Stomach smooth muscle (tissue), 2 donors: ENCODE measurements at regions not wholly inside any gene's neighbourhood (a gene's known extent, or its start where the extent isn't known, plus 50 kb on each side); places are given as distances from the start of the nearest gene placed in this dataset.

Experiments used
- H3K27ac ChIP-seq: one replicate; pipeline ENCODE4 v1.7.0; 2013; ENCODE audit warnings: mild to moderate bottlenecking, low read length, inconsistent platforms
- H3K27me3 ChIP-seq, 2 donors: one replicate each; pipeline ENCODE4 v1.7.0; 2013; ENCODE audit warnings: low read length in 2 of 2; ENCODE audit not compliant: insufficient read depth in 2 of 2, control insufficient read depth in 1 of 2
- H3K36me3 ChIP-seq, 2 donors: one replicate each; pipeline ENCODE4 v1.7.0; 2013; ENCODE audit warnings: low read length in 2 of 2; ENCODE audit not compliant: control insufficient read depth in 2 of 2, insufficient read depth in 2 of 2
- H3K4me1 ChIP-seq: one replicate; pipeline ENCODE4 v1.7.0; 2013; ENCODE audit warnings: low read length; ENCODE audit not compliant: control insufficient read depth, insufficient read depth
- H3K4me3 ChIP-seq, 2 donors: one replicate each; pipeline ENCODE4 v1.7.0; 2013; ENCODE audit warnings: low read length in 2 of 2
- H3K9ac ChIP-seq, 2 donors: one replicate each; pipeline ENCODE4 v1.7.0; 2013; ENCODE audit warnings: low read length in 2 of 2, mild to moderate bottlenecking in 1 of 2
- H3K9me3 ChIP-seq, 2 donors: one replicate each; pipeline ENCODE4 v1.7.0; 2013; ENCODE audit warnings: low read length in 2 of 2; ENCODE audit not compliant: control insufficient read depth in 2 of 2
- donor health status: healthy.
- donor health status: Pancreatic carcinoma.

GRCh38 chr15:27623149-27623548 is 476.0 kb downstream of the OCA2 start:
- Histone ChIP-seq H3K36me3 (no peaks in the 10 kb centered on the region), H3K4me1 (no peaks in the 10 kb centered on the region), H3K9ac (no peak overlapping the region), H3K27me3 (no peaks in the 10 kb centered on the region), H3K9me3 (peaks cover 0 to 5% of the 10 kb centered on the region in 2 donors), H3K27ac (no peak overlapping the region), H3K4me3 (no peak overlapping the region)

- Histone ChIP-seq H3K4me3 (no peak overlapping the region), H3K9me3 (peaks cover 0 to 5% of the 10 kb centered on the region in 2 donors), H3K27ac (no peak overlapping the region), H3K4me1 (no peaks in the 10 kb centered on the region), H3K36me3 (no peaks in the 10 kb centered on the region), H3K9ac (no peak overlapping the region), H3K27me3 (no peaks in the 10 kb centered on the region)
Measured at GRCh38 chr15:27622371-27622770, 476.7 kb downstream of the OCA2 start.

GRCh38 chr15:27619204-27619603 is 479.9 kb downstream of the OCA2 start:
- Histone ChIP-seq H3K4me1 (no peaks in the 10 kb centered on the region), H3K9me3 (no peaks in the 10 kb centered on the region)

GRCh38 chr15:27617013-27617412 is 482.1 kb downstream of the OCA2 start:
- no peak overlapping the region for H3K4me3 ChIP-seq
- H3K4me1 ChIP-seq = no peaks in the 10 kb centered on the region
- H3K27me3 ChIP-seq = no peaks in the 10 kb centered on the region
- H3K27ac ChIP-seq = no peak overlapping the region
- no peak overlapping the region for H3K9ac ChIP-seq
- no peaks in the 10 kb centered on the region for H3K36me3 ChIP-seq
- H3K9me3 ChIP-seq = no peaks in the 10 kb centered on the region

More at GRCh38 chr15:27619204-27619603, 479.9 kb downstream of the OCA2 start:
- Histone ChIP-seq H3K36me3 (no peaks in the 10 kb centered on the region), H3K4me3 (no peak overlapping the region), H3K9ac (no peak overlapping the region), H3K27me3 (no peaks in the 10 kb centered on the region), H3K27ac (no peak overlapping the region)

GRCh38 chr15:27608248-27608647 is 490.9 kb downstream of the OCA2 start:
- Histone ChIP-seq H3K27ac (no peak overlapping the region), H3K9me3 (peaks cover 0 to 2% of the 10 kb centered on the region in 2 donors), H3K27me3 (no peaks in the 10 kb centered on the region), H3K9ac (no peak overlapping the region), H3K36me3 (no peaks in the 10 kb centered on the region), H3K4me1 (no peaks in the 10 kb centered on the region), H3K4me3 (no peak overlapping the region)

GRCh38 chr15:27601239-27601960 is 497.7 kb downstream of the OCA2 start:
- no peak overlapping the region for H3K9ac ChIP-seq
- H3K36me3 ChIP-seq = no peaks in the 10 kb centered on the region
- no peak overlapping the region for H3K4me3 ChIP-seq
- H3K9me3 ChIP-seq = peaks cover 0 to 6% of the 10 kb centered on the region in 2 donors
- no peaks in the 10 kb centered on the region for H3K4me1 ChIP-seq
- no peaks in the 10 kb centered on the region for H3K27me3 ChIP-seq
- no peak overlapping the region for H3K27ac ChIP-seq

- no peaks in the 10 kb centered on the region for H3K27me3 ChIP-seq
Measured at GRCh38 chr15:27599034-27599433, 500.1 kb downstream of the OCA2 start.

GRCh38 chr15:27598251-27599009 is 500.7 kb downstream of the OCA2 start:
- H3K36me3 ChIP-seq = no peaks in the 10 kb centered on the region
- no peak overlapping the region for H3K9ac ChIP-seq
- H3K9me3 ChIP-seq = peaks cover 0 to 6% of the 10 kb centered on the region in 2 donors

More at GRCh38 chr15:27599034-27599433, 500.1 kb downstream of the OCA2 start:
- Histone ChIP-seq H3K36me3 (no peaks in the 10 kb centered on the region), H3K4me1 (no peaks in the 10 kb centered on the region), H3K9me3 (peaks cover 0 to 6% of the 10 kb centered on the region in 2 donors), H3K4me3 (no peak overlapping the region), H3K9ac (no peak overlapping the region), H3K27ac (no peak overlapping the region)

GRCh38 chr15:27595211-27595610 is 503.9 kb downstream of the OCA2 start:
- Histone ChIP-seq H3K27me3 (peaks cover 0 to 2% of the 10 kb centered on the region in 2 donors), H3K36me3 (no peaks in the 10 kb centered on the region), H3K4me1 (no peaks in the 10 kb centered on the region), H3K9ac (no peak overlapping the region), H3K27ac (no peak overlapping the region), H3K4me3 (no peak overlapping the region), H3K9me3 (peaks cover 2 to 6% of the 10 kb centered on the region in 2 donors)

More at GRCh38 chr15:27598251-27599009, 500.7 kb downstream of the OCA2 start:
- H3K4me1 ChIP-seq = no peaks in the 10 kb centered on the region
- no peak overlapping the region for H3K27ac ChIP-seq
- no peaks in the 10 kb centered on the region for H3K27me3 ChIP-seq
- no peak overlapping the region for H3K4me3 ChIP-seq

- H3K4me1 ChIP-seq = no peaks in the 10 kb centered on the region
- peaks cover 0 to 2% of the 10 kb centered on the region in 2 donors for H3K27me3 ChIP-seq
- H3K36me3 ChIP-seq = no peaks in the 10 kb centered on the region
- H3K27ac ChIP-seq = no peak overlapping the region
- no peak overlapping the region for H3K9ac ChIP-seq
- peaks cover 0 to 2% of the 10 kb centered on the region in 2 donors for H3K9me3 ChIP-seq
- H3K4me3 ChIP-seq = no peak overlapping the region
Measured at GRCh38 chr15:27592036-27592760, 506.9 kb downstream of the OCA2 start.
